MCF 10A (cell line): ENCODE measurements at regions not wholly inside any gene's neighbourhood (a gene's known extent, or its start where the extent isn't known, plus 50 kb on each side); places are given as distances from the start of the nearest gene placed in this dataset.

ENCODE experiments used
- BruUV-seq: library from RNA; stranded (reverse); fragments of 400-500 nt; replicated peaks from 2 replicates; lab custom pipeline; 2021; lab: Mats Ljungman, UMichigan
- CTCF ChIA-PET: fragments of 300-600 bp; sonication (Branson Sonifier 250); formaldehyde crosslinking; extraction: SDS; loops from one replicate; lab custom pipeline; 2021; ENCODE audit warnings: antibody characterized with exemption, inconsistent platforms; lab: Yijun Ruan, JAX
- POLR2A ChIA-PET: fragments of 300-600, 350-650 bp; sonication (Branson Sonifier 250); formaldehyde crosslinking; extraction: SDS; loops from one replicate; lab custom pipeline; 2020; ENCODE audit warnings: antibody characterized with exemption, inconsistent platforms; lab: Yijun Ruan, JAX
- DNase-seq: peaks from one replicate; pipeline ENCODE4 v3.0.0-alpha.2; 2018; ENCODE audit not compliant: unreplicated experiment
- H3K27ac Mint-ChIP-seq: one replicate; pipeline ENCODE4 v1.8.0; 2022; ENCODE audit warnings: mild to moderate bottlenecking, low read depth, mixed read lengths; ENCODE audit not compliant: unreplicated experiment
- H3K27me3 Mint-ChIP-seq: one replicate; pipeline ENCODE4 v1.8.0; 2022; ENCODE audit warnings: mixed read lengths; ENCODE audit not compliant: insufficient read depth, unreplicated experiment
- H3K36me3 Mint-ChIP-seq: one replicate; pipeline ENCODE4 v1.8.0; 2022; ENCODE audit warnings: mild to moderate bottlenecking, moderate library complexity, mixed read lengths; ENCODE audit not compliant: insufficient read depth, unreplicated experiment
- H3K4me1 Mint-ChIP-seq: one replicate; pipeline ENCODE4 v1.8.0; 2022; ENCODE audit warnings: mixed read lengths; ENCODE audit not compliant: insufficient read depth, unreplicated experiment
- H3K4me3 Mint-ChIP-seq: one replicate; pipeline ENCODE4 v1.8.0; 2022; ENCODE audit warnings: mild to moderate bottlenecking, moderate library complexity, mixed read lengths; ENCODE audit not compliant: unreplicated experiment
- H3K9me3 Mint-ChIP-seq: one replicate; pipeline ENCODE4 v1.8.0; 2022; ENCODE audit warnings: mixed read lengths; ENCODE audit not compliant: unreplicated experiment
- intact Hi-C: fragments of 100-400 bp; cut with micrococcal nuclease; formaldehyde crosslinking; loops from 2 replicates; pipeline ENCODE4 v1.14.1; 2022
- TF ChIP-seq, protein P1 (sequence below): fragments of 200-600 bp; IDR thresholded peaks from one replicate; pipeline ENCODE4 v1.8.0; 2022; ENCODE audit warnings: antibody characterized with exemption, mild to moderate bottlenecking; ENCODE audit not compliant: unreplicated experiment

DNA sequence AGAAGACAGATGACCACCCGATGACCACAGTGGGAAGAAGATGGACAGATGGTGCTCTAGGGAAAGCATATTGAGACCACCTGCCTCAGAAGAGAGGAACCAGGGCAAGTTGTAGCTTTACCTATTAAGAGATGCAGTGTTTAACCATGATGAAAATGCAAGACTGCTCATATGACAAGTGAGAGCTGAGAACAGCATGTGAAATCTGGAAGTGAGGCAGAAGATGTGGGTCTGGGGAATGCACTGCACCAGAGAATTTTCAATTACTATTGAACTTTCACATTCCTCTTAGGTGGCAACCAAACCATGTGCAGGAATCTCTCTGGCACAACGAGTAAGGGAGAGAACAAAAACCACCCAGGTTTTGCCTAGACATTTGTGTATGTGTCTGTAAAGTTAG lies 184.8 kb upstream of the CRIM1 start:
- no peaks in the 10 kb centered on the region for H3K36me3 Mint-ChIP-seq
- intact Hi-C loops, result no loop called here
- no peaks in the 10 kb centered on the region for H3K9me3 Mint-ChIP-seq
- no TSS peak for BruUV-seq
- CTCF ChIA-PET, result interaction anchor here (0.6 kb wide), 1 partner anchor 49 kb away, joined by 3 read pairs; no protein-coding TSS in a partner anchor
- no peak for DNase-seq
- no peaks in the 10 kb centered on the region for H3K4me1 Mint-ChIP-seq
- peaks cover 61% of the 10 kb centered on the region for H3K27me3 Mint-ChIP-seq
- H3K27ac Mint-ChIP-seq, result no peak overlapping the region
- TF ChIP-seq, protein P1, sequence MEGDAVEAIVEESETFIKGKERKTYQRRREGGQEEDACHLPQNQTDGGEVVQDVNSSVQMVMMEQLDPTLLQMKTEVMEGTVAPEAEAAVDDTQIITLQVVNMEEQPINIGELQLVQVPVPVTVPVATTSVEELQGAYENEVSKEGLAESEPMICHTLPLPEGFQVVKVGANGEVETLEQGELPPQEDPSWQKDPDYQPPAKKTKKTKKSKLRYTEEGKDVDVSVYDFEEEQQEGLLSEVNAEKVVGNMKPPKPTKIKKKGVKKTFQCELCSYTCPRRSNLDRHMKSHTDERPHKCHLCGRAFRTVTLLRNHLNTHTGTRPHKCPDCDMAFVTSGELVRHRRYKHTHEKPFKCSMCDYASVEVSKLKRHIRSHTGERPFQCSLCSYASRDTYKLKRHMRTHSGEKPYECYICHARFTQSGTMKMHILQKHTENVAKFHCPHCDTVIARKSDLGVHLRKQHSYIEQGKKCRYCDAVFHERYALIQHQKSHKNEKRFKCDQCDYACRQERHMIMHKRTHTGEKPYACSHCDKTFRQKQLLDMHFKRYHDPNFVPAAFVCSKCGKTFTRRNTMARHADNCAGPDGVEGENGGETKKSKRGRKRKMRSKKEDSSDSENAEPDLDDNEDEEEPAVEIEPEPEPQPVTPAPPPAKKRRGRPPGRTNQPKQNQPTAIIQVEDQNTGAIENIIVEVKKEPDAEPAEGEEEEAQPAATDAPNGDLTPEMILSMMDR, result no peak
- POLR2A ChIA-PET, result no interaction called here
- no peak overlapping the region for H3K4me3 Mint-ChIP-seq

DNA sequence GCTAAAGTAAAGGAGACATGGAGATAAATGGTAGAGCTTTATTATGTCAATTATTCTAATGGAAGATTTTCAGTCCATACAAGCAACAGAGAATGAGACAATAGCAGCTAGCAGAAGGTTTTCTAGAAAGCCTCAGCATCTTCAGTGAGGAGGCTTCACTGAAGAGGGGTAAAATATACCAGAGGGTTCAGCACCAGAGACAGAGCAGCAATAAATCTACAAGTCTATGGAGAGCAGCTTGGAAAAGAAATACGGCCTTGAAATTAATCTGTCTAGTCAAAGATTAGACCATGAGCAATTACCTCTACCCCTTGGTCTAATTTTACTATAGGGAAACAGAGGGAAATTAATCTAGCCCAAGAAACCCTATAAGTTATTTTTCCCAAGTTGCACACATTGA lies 185.7 kb upstream of the CRIM1 start:
- H3K27ac Mint-ChIP-seq, result no peak overlapping the region
- H3K4me3 Mint-ChIP-seq, result no peak overlapping the region
- CTCF ChIA-PET, result no interaction called here
- BruUV-seq, result no TSS peak
- no peaks in the 10 kb centered on the region for H3K9me3 Mint-ChIP-seq
- no peaks in the 10 kb centered on the region for H3K36me3 Mint-ChIP-seq
- peaks cover 59% of the 10 kb centered on the region for H3K27me3 Mint-ChIP-seq
- TF ChIP-seq, protein P1, result no peak
- intact Hi-C loops, result no loop called here
- POLR2A ChIA-PET, result no interaction called here
- no peaks in the 10 kb centered on the region for H3K4me1 Mint-ChIP-seq
- no peak for DNase-seq

DNA sequence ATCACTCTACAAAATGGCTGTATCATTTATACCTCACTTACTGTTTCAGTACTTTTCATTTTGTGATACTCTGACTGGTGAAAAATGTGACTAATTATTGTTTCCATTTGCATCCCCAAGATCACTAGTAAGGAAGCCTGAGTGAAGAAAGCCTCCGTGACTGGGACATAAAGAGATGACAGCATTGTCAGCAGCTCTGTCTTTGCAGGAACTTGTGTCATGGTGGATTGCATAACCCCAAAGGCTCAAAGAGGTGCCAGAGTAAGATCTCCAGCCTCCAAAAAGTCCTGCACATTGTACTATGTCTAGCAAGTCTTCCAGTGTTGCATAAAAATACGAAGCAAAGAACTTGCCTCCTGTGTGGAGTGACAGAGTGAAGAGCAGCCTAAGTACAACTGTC lies 187.5 kb upstream of the CRIM1 start:
- no peaks in the 10 kb centered on the region for H3K36me3 Mint-ChIP-seq
- TF ChIP-seq, protein P1, result no peak
- H3K27me3 Mint-ChIP-seq, result peaks cover 51% of the 10 kb centered on the region
- intact Hi-C loops, result no loop called here
- no peak for DNase-seq
- H3K4me1 Mint-ChIP-seq, result no peaks in the 10 kb centered on the region
- H3K9me3 Mint-ChIP-seq, result no peaks in the 10 kb centered on the region
- ChIA-PET CTCF (no interaction called here), POLR2A (no interaction called here)
- no peak overlapping the region for H3K27ac Mint-ChIP-seq
- H3K4me3 Mint-ChIP-seq, result no peak overlapping the region
- BruUV-seq, result no TSS peak

DNA sequence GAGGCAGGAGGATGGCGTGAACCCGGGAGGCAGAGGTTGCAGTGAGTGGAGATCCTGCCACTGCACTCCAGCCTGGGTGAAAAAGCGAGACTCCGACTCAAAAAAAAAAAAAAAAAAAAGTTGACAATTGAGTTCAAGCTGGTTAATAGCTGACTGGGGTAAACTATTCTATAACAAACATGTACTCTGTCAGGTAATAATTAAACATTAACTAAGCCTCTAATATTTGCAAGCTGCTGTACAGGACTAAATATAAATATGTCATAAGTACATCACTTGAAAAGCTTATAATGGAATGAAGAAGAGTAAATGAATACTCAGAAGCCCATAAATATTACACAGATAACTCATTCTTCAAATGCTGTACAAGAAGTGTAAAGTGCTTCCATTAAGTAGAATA lies 190.4 kb upstream of the CRIM1 start:
- no TSS peak for BruUV-seq
- Mint-ChIP-seq H3K36me3 (no peaks in the 10 kb centered on the region), H3K4me1 (no peaks in the 10 kb centered on the region), H3K27ac (no peak overlapping the region), H3K27me3 (peaks cover 39% of the 10 kb centered on the region), H3K4me3 (no peak overlapping the region), H3K9me3 (no peaks in the 10 kb centered on the region)
- POLR2A ChIA-PET, result no interaction called here
- TF ChIP-seq, protein P1, result no peak
- intact Hi-C loops, result no loop called here
- CTCF ChIA-PET, result no interaction called here
- no peak for DNase-seq
